ENCODE measurements at regions not wholly inside any gene's neighbourhood (a gene's known extent, or its start where the extent isn't known, plus 50 kb on each side); places are given as distances from the start of the nearest gene placed in this dataset.

DNA sequence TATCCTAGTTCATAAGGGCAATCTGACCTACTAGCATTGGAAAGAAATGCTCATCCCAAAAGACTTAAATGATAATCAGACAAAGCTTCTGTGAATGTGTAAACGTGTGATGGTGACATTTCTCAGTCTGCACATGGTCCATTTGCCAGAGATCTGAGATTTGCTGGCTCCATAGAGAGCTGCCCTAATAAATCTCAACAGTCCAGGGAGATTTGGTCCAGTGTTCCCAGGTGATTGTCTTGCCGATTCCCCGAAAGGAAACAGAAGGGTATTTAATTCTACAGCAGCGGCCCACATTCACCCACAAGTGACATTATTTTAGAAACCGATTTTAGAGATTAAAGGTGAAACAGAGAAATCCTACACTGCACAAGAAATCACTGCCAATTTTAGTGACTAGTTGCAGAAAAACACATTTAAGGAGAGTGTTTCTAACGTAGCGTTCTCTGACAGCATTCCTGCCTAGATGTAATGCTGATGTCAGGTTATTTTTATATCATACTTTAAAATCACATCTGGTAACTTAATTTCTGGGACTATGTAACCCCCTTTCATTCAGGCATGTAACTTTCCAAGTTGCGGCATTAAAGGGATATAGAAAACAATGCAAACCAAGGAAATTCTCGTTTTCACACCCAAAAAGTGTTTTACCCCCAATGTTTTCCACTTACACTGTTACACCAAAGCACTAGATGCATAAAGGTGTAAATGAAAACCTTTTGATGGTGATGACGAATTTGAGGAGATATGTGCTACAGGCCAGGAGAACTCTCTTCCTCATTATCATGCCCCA, 231.9 kb upstream of the FN1 start:
- DNase-seq (ENCODE audit: low spot score): no peak
- WGBS: 94% methylated on average over 10 of the region's 10 CpGs
- Histone ChIP-seq H3K4me3 (ENCODE audit: low read depth in 1 of 3, low read length in 3 of 3) (no peak overlapping the region), H3K9ac (ENCODE audit: low read depth in 1 of 2, low read length in 2 of 2) (no peak overlapping the region), H3K4me1 (ENCODE audit: control insufficient read depth in 4 of 4, insufficient read depth in 4 of 4, low read length in 3 of 4) (no peaks in the 10 kb centered on the region), H3K9me3 (ENCODE audit: control insufficient read depth in 4 of 4, low read length in 3 of 4) (no peaks in the 10 kb centered on the region), H3K27me3 (ENCODE audit: control insufficient read depth in 4 of 4, insufficient read depth in 4 of 4, low read length in 3 of 4) (no peaks in the 10 kb centered on the region), H3K36me3 (ENCODE audit: control insufficient read depth in 4 of 4, insufficient read depth in 3 of 4, low read depth in 1 of 4, low read length in 3 of 4) (no peaks in the 10 kb centered on the region), H3K27ac (ENCODE audit: low read depth in 1 of 2, low read length in 2 of 2) (no peak overlapping the region)
- TF ChIP-seq, protein P1, sequence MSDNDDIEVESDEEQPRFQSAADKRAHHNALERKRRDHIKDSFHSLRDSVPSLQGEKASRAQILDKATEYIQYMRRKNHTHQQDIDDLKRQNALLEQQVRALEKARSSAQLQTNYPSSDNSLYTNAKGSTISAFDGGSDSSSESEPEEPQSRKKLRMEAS (IDR thresholded peaks at IDR 0.05): no peak
- TF ChIP-seq CTCF (IDR thresholded peaks at IDR 0.05; ENCODE audit: low read depth, low read length, missing input control) (no peak), JUND (IDR thresholded peaks at IDR 0.05) (no peak), EGR1 (IDR thresholded peaks at IDR 0.05; ENCODE audit: low read depth in 2 of 2) (no peak), GABPA (IDR thresholded peaks at IDR 0.05 in 1 of 2, conservative IDR thresholded peaks at IDR 0.05 in 1 of 2) (no peak), YY1 (IDR thresholded peaks at IDR 0.05) (no peak), RXRA (IDR thresholded peaks at IDR 0.05) (no peak), FOXA1 (IDR thresholded peaks at IDR 0.05) (no peak), HNF4G (IDR thresholded peaks at IDR 0.05) (no peak)

DNA sequence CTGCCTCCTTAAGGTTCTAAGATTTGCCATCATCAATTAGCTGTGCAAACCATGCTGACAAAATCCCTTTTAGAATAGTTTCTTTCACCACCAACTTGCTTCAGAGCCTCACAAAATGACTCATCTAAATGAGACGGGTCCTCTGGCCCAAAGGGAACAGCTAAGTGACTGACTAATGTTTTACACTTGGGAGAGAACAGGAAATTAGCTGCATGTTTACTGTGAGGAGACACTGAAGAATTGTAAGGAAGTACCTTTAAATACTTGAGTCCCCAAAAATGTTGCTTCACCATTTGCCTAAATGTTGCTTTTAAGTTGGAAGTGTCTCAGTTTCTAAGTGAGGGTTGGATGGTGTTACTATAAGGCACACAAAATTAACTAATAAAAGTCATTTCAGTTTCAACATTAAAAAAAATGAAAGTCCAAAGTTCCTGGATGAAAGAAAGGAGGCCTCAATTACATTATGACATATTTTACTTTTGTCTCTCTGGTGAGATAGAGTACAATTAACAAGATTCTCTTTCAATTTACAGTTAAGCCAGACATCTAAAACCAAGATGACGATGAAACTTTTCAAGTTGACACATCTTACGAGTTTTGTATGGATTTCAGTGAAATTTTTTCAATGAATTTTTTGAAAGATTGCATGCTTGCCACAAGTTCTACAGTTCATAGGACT, 229.1 kb upstream of the FN1 start:
- 83% methylated on average over 3 of the region's 3 CpGs for WGBS
- Histone ChIP-seq H3K9me3 (ENCODE audit: control insufficient read depth in 4 of 4, low read length in 3 of 4) (no peaks in the 10 kb centered on the region), H3K36me3 (ENCODE audit: control insufficient read depth in 4 of 4, insufficient read depth in 3 of 4, low read depth in 1 of 4, low read length in 3 of 4) (no peaks in the 10 kb centered on the region), H3K27ac (ENCODE audit: low read depth in 1 of 2, low read length in 2 of 2) (no peak overlapping the region), H3K4me3 (ENCODE audit: low read depth in 1 of 3, low read length in 3 of 3) (no peak overlapping the region), H3K4me1 (ENCODE audit: control insufficient read depth in 4 of 4, insufficient read depth in 4 of 4, low read length in 3 of 4) (no peaks in the 10 kb centered on the region), H3K27me3 (ENCODE audit: control insufficient read depth in 4 of 4, insufficient read depth in 4 of 4, low read length in 3 of 4) (no peaks in the 10 kb centered on the region), H3K9ac (ENCODE audit: low read depth in 1 of 2, low read length in 2 of 2) (no peak overlapping the region)
- TF ChIP-seq, protein P1 (IDR thresholded peaks at IDR 0.05): no peak
- TF ChIP-seq GABPA (IDR thresholded peaks at IDR 0.05 in 1 of 2, conservative IDR thresholded peaks at IDR 0.05 in 1 of 2) (no peak), FOXA1 (IDR thresholded peaks at IDR 0.05) (no peak), EGR1 (IDR thresholded peaks at IDR 0.05; ENCODE audit: low read depth in 2 of 2) (no peak), HNF4A (conservative IDR thresholded peaks at IDR 0.05) (no peak), JUND (IDR thresholded peaks at IDR 0.05) (no peak), HNF4G (IDR thresholded peaks at IDR 0.05) (no peak)
- DNase-seq (ENCODE audit: low spot score): no peak

DNA sequence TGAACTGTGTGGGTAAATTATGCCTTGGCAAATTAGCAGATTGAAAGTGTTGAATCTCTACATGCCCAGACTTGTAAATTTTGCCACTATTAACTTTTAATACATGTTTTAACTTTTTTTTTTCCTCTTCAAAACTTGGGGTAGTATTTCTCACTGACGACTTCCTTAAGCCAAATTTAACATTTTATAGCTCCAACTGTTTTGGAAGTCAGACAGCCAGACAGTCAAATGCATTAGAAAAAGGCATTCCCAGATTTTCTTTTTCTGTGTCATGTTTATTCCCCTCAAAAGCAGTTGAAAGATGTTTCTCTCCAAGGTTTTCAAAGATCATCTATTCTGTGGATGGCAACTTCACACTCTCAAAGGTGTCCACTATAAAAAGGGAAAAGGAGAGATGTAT, 226.8 kb upstream of the FN1 start:
- Histone ChIP-seq H3K4me3 (ENCODE audit: low read depth in 1 of 3, low read length in 3 of 3) (no peak overlapping the region), H3K27ac (ENCODE audit: low read depth in 1 of 2, low read length in 2 of 2) (no peak overlapping the region), H3K9me3 (ENCODE audit: control insufficient read depth in 4 of 4, low read length in 3 of 4) (no peaks in the 10 kb centered on the region), H3K36me3 (ENCODE audit: control insufficient read depth in 4 of 4, insufficient read depth in 3 of 4, low read depth in 1 of 4, low read length in 3 of 4) (no peaks in the 10 kb centered on the region), H3K27me3 (ENCODE audit: control insufficient read depth in 4 of 4, insufficient read depth in 4 of 4, low read length in 3 of 4) (no peaks in the 10 kb centered on the region), H3K9ac (ENCODE audit: low read depth in 1 of 2, low read length in 2 of 2) (no peak overlapping the region), H3K4me1 (ENCODE audit: control insufficient read depth in 4 of 4, insufficient read depth in 4 of 4, low read length in 3 of 4) (no peaks in the 10 kb centered on the region)
- TF ChIP-seq RAD21 (IDR thresholded peaks at IDR 0.05): no peak
- TF ChIP-seq EGR1 (IDR thresholded peaks at IDR 0.05; ENCODE audit: low read depth in 2 of 2): no peak
- no peak for TF ChIP-seq TAF1 (conservative IDR thresholded peaks at IDR 0.05)
- TF ChIP-seq FOXA1 (IDR thresholded peaks at IDR 0.05): no peak
- TF ChIP-seq RXRA (IDR thresholded peaks at IDR 0.05): no peak
- TF ChIP-seq HNF4G (IDR thresholded peaks at IDR 0.05): no peak
- no peak for DNase-seq (ENCODE audit: low spot score)
- 88% methylated on average over 1 of the region's 1 CpG for WGBS

All from liver (tissue), 8 donors.